GM12864 (cell line): ENCODE measurements at regions not wholly inside any gene's neighbourhood (a gene's known extent, or its start where the extent isn't known, plus 50 kb on each side); places are given as distances from the start of the nearest gene placed in this dataset.

Experiments used
- DNase-seq: peaks from one replicate; pipeline ENCODE4 v3.0.0-alpha.2; 2011; ENCODE audit warnings: low read depth
- H3K4me3 ChIP-seq: 2 replicates; pipeline ENCODE4 v1.5.1; 2011; ENCODE audit warnings: mild to moderate bottlenecking, low read depth, low read length, control low read depth
- TF ChIP-seq, protein P1 (sequence below): IDR thresholded peaks from 2 replicates; pipeline ENCODE4 v1.5.1; 2011; ENCODE audit warnings: low read depth, mild to moderate bottlenecking, moderate library complexity, low read length, control low read depth, inconsistent platforms; ENCODE audit errors: missing control alignments

DNA sequence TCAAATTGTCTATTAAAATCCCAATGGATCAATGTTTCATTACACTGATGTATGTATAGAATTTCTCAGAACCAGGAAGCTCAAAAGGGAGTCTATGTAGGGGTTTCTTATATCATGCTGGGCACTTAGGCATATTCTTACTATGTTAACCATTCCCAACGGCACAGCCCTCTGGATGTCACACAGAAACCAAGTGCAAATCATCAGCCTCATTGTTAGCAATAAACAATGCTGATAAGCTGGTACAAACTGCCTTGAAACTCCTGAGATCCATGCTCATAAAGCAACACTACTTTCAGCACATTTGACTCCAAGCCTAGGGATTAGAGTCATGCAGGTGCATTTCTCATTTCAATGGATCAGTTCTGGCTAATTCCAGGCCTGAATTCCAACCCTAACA, 730.2 kb upstream of the SLC39A10 start:
- DNase-seq = no peak
- TF ChIP-seq, protein P1, sequence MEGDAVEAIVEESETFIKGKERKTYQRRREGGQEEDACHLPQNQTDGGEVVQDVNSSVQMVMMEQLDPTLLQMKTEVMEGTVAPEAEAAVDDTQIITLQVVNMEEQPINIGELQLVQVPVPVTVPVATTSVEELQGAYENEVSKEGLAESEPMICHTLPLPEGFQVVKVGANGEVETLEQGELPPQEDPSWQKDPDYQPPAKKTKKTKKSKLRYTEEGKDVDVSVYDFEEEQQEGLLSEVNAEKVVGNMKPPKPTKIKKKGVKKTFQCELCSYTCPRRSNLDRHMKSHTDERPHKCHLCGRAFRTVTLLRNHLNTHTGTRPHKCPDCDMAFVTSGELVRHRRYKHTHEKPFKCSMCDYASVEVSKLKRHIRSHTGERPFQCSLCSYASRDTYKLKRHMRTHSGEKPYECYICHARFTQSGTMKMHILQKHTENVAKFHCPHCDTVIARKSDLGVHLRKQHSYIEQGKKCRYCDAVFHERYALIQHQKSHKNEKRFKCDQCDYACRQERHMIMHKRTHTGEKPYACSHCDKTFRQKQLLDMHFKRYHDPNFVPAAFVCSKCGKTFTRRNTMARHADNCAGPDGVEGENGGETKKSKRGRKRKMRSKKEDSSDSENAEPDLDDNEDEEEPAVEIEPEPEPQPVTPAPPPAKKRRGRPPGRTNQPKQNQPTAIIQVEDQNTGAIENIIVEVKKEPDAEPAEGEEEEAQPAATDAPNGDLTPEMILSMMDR = no peak
- no peak overlapping the region for H3K4me3 ChIP-seq

DNA sequence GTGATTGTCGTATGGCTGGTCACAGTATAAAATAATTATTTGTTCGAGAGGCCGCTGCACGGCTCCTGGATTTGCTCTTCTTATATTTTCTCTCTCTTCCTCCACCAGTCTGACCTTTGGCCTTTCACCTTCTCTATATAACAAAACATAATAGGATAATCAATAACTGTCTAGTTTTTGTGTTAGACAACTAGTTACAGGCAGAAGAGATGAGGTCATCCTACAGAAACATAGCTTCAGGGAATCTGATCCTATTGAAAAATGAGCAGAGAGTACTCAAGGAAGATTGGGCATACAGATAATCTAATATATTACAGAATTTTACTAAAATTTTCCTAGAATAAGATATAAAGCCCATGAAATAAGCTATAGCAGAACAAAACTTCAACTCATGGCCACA, 731.3 kb upstream of the SLC39A10 start:
- no peak for DNase-seq
- TF ChIP-seq, protein P1 = no peak
- no peak overlapping the region for H3K4me3 ChIP-seq

DNA sequence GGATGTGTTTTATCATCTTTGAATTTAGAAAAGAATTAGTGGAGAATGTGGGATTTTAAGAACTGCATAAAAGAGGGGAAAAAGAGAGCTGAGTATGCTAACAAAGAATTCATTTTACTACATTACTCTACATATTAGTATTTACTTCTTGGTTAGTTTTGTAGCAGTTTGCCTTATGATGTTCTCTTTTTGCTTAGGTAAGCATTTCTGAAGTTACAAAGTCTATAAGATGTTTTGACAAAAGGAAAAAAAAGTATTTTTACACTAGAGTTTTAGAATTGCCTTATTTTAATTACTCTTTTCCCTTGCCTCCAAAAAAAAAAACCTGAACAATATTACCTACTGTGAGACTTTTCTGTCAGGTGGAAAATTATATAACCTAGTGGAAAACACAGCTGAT, 739.5 kb upstream of the SLC39A10 start:
- TF ChIP-seq, protein P1 = no peak
- no peak overlapping the region for H3K4me3 ChIP-seq
- DNase-seq = no peak

DNA sequence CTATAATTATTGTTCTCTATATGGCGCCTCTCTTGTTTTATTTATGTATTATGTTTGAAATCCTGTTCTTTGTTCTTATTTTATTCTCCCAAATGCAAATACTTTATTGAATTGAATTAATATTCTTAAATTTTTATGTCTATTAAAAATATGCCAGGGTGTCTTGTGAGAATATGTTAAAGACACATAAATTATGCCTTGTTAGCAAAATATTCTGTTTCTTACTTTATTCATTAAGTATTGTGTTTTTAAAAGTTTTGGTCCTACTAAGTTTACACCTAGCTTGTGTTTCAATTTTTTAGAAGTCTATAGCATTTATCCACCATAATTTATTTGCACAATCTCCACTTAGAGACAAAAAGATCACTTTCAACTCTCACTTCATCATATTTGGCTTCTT, 741.5 kb upstream of the SLC39A10 start:
- no peak overlapping the region for H3K4me3 ChIP-seq
- TF ChIP-seq, protein P1 = no peak
- no peak for DNase-seq

DNA sequence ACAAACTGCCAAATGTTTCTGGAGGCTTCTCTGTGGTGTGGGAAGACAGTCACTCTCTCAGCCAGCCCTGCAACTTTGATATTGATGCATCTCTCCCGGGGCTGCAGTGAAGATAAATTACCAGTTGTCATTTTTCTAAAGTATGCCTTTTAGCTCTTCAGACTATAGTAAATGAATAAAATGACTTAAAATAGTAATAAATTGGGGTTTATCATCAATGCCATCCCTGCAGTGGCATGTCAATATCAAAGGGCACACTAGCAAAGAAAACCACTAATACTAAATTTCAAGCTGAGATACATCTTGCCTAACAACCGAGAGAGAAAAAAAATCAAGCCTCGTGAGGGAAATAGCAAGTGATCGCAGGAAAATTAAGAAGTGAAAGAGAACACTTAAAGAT, 749.5 kb upstream of the SLC39A10 start:
- no peak overlapping the region for H3K4me3 ChIP-seq
- TF ChIP-seq, protein P1 = no peak
- no peak for DNase-seq

DNA sequence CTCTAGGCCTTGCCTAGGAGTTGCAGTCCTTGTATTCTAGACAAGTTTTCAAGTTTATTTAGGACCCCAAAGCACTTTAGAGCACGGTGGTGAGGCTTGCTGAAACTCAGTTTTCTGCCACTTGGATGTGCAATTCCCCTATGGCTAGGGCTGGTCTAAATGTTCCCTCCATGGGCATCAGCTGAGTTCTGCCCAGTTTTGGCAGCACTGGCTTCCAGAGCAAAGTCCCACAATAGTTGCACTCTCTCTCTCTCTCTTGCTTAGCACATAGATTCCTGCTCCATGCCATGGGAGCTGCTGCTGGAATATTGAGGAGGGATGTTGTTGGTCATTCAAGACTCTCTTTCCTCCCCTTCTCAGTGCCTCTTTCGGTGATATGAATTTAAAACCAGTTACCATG, 760.2 kb upstream of the SLC39A10 start:
- no peak overlapping the region for H3K4me3 ChIP-seq
- TF ChIP-seq, protein P1 = no peak
- no peak for DNase-seq

DNA sequence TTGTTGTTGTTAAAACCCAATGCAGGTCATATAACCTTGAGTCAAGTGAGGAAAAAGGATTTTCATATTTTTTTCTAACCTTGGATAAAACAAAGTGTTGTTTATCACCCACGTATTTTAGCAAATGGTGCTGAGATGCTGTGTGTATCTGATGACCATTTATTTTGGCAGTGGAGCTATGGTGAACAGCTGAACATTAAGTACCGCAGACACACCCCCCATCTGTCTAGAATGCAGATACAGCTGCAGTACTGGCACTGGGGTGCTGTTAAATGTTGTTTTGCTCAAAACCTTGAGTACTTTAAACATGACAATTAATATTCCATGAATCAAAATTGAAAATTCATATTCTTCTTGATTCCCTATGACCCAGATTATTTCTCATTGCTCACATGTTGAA, 773.3 kb upstream of the SLC39A10 start:
- H3K4me3 ChIP-seq = no peak overlapping the region
- TF ChIP-seq, protein P1 = no peak
- DNase-seq = no peak
